ENCODE measurements at regions not wholly inside any gene's neighbourhood (a gene's known extent, or its start where the extent isn't known, plus 50 kb on each side); places are given as distances from the start of the nearest gene placed in this dataset.

DNA sequence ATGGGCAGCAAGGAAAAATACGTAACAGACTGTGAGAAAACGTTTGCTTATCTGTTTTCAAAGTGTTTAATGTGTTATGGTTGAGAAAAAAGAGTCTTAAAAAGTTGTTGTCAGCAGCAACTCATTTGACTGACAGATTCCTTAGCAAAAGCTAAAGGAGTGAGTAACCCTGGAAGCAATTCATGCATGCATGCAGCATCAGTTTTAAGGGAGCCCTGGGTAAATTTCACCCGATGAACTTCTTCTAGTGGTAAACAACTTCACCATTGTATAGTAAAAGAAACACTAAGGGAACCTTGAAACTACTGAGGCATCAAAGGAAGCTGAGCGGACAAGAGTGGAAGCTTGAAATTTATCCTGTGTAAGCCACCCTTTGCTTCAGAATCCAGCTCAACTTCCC is 583.2 kb upstream of the INTU start:
- TF ChIP-seq, protein P1, sequence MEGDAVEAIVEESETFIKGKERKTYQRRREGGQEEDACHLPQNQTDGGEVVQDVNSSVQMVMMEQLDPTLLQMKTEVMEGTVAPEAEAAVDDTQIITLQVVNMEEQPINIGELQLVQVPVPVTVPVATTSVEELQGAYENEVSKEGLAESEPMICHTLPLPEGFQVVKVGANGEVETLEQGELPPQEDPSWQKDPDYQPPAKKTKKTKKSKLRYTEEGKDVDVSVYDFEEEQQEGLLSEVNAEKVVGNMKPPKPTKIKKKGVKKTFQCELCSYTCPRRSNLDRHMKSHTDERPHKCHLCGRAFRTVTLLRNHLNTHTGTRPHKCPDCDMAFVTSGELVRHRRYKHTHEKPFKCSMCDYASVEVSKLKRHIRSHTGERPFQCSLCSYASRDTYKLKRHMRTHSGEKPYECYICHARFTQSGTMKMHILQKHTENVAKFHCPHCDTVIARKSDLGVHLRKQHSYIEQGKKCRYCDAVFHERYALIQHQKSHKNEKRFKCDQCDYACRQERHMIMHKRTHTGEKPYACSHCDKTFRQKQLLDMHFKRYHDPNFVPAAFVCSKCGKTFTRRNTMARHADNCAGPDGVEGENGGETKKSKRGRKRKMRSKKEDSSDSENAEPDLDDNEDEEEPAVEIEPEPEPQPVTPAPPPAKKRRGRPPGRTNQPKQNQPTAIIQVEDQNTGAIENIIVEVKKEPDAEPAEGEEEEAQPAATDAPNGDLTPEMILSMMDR (IDR thresholded peaks at IDR 0.05 in 4 of 5, conservative IDR thresholded peaks at IDR 0.05 in 1 of 5), result no peak
- TF ChIP-seq POLR2A (IDR thresholded peaks at IDR 0.05), result no peak
